Neural crest cell (in vitro differentiated cells): ENCODE measurements at regions not wholly inside any gene's neighbourhood (a gene's known extent, or its start where the extent isn't known, plus 50 kb on each side); places are given as distances from the start of the nearest gene placed in this dataset.
"Not testable (repeated sequence)": the region's sequence is repeated elsewhere in the genome, so short reads cannot be mapped to it uniquely, and the experiment has no call there.

ENCODE experiments used
- DNase-seq: peaks from one replicate; pipeline ENCODE4 v3.0.0; 2021; ENCODE audit warnings: low read depth, mixed read lengths, low spot score
- H3K27ac Mint-ChIP-seq: one replicate; pipeline ENCODE4 v1.8.0; 2021; ENCODE audit warnings: mild to moderate bottlenecking, mixed read lengths; ENCODE audit not compliant: unreplicated experiment
- H3K27me3 Mint-ChIP-seq: 2 replicates; pipeline ENCODE4 v1.8.0; 2021; ENCODE audit warnings: low read depth, mild to moderate bottlenecking, mixed read lengths
- H3K36me3 Mint-ChIP-seq: 2 replicates; pipeline ENCODE4 v1.8.0; 2021; ENCODE audit warnings: low read depth, mild to moderate bottlenecking, mixed read lengths
- H3K4me1 Mint-ChIP-seq: 2 replicates; pipeline ENCODE4 v1.8.0; 2021; ENCODE audit warnings: mixed read lengths
- H3K4me3 Mint-ChIP-seq: one replicate; pipeline ENCODE4 v1.8.0; 2021; ENCODE audit warnings: mild to moderate bottlenecking, mixed read lengths
- H3K9me3 Mint-ChIP-seq: 2 replicates; pipeline ENCODE4 v1.8.0; 2021; ENCODE audit warnings: mixed read lengths
- CTCF ChIP-seq: fragments of 200-600 bp; sonication (generic); conservative IDR thresholded peaks from 2 replicates; pipeline ENCODE4 v1.5.0; 2021; ENCODE audit warnings: antibody characterized with exemption, mild to moderate bottlenecking

- no peak overlapping the region for H3K27ac Mint-ChIP-seq
- no peak for TF ChIP-seq CTCF
- no peak overlapping the region for H3K4me3 Mint-ChIP-seq
- H3K27me3 Mint-ChIP-seq, result no peaks in the 10 kb centered on the region
- H3K4me1 Mint-ChIP-seq, result no peaks in the 10 kb centered on the region
- H3K9me3 Mint-ChIP-seq, result peaks cover 18% of the 10 kb centered on the region
- H3K36me3 Mint-ChIP-seq, result peaks cover 9% of the 10 kb centered on the region
- DNase-seq, result no peak
Measured at GRCh38 chr2:35585972-35586371, 769.6 kb upstream of the CRIM1 start.

- peaks cover 16% of the 10 kb centered on the region for H3K9me3 Mint-ChIP-seq
- H3K36me3 Mint-ChIP-seq, result peaks cover 4% of the 10 kb centered on the region
- no peaks in the 10 kb centered on the region for H3K27me3 Mint-ChIP-seq
- no peak overlapping the region for H3K4me3 Mint-ChIP-seq
- H3K4me1 Mint-ChIP-seq, result no peaks in the 10 kb centered on the region
- no peak overlapping the region for H3K27ac Mint-ChIP-seq
- no peak for DNase-seq
- TF ChIP-seq CTCF, result no peak
Measured at GRCh38 chr2:35582637-35583036, 772.9 kb upstream of the CRIM1 start.

GRCh38 chr2:35580956-35581355, 774.6 kb upstream of the CRIM1 start:
- no peak for TF ChIP-seq CTCF
- H3K27me3 Mint-ChIP-seq, result no peaks in the 10 kb centered on the region
- H3K4me1 Mint-ChIP-seq, result no peaks in the 10 kb centered on the region
- H3K4me3 Mint-ChIP-seq, result no peak overlapping the region
- no peak overlapping the region for H3K27ac Mint-ChIP-seq
- H3K36me3 Mint-ChIP-seq, result no peaks in the 10 kb centered on the region
- peaks cover 9% of the 10 kb centered on the region for H3K9me3 Mint-ChIP-seq
- DNase-seq, result no peak

- H3K27me3 Mint-ChIP-seq, H3K4me3 Mint-ChIP-seq, H3K27ac Mint-ChIP-seq, H3K36me3 Mint-ChIP-seq, H3K4me1 Mint-ChIP-seq, DNase-seq: not testable (repeated sequence)
- peaks cover 16% of the 10 kb centered on the region for H3K9me3 Mint-ChIP-seq
Measured at GRCh38 chr2:35568574-35568973, 787.0 kb upstream of the CRIM1 start.

- Mint-ChIP-seq H3K36me3 (no peaks in the 10 kb centered on the region), H3K9me3 (peaks cover 7% of the 10 kb centered on the region), H3K4me1 (no peaks in the 10 kb centered on the region), H3K27me3 (no peaks in the 10 kb centered on the region), H3K27ac (no peak overlapping the region), H3K4me3 (no peak overlapping the region)
- TF ChIP-seq CTCF, result no peak
- DNase-seq, result no peak
Measured at GRCh38 chr2:35562488-35562887, 793.1 kb upstream of the CRIM1 start.

GRCh38 chr2:35548171-35548570, 807.4 kb upstream of the CRIM1 start:
- H3K27ac Mint-ChIP-seq, result no peak overlapping the region
- H3K4me1 Mint-ChIP-seq, result no peaks in the 10 kb centered on the region
- DNase-seq, result no peak

More at GRCh38 chr2:35548171-35548570, 807.4 kb upstream of the CRIM1 start:
- Mint-ChIP-seq H3K9me3 (no peaks in the 10 kb centered on the region), H3K27me3 (no peaks in the 10 kb centered on the region), H3K36me3 (no peaks in the 10 kb centered on the region), H3K4me3 (no peak overlapping the region)
- no peak for TF ChIP-seq CTCF
